A673 (cell line): ENCODE measurements at regions not wholly inside any gene's neighbourhood (a gene's known extent, or its start where the extent isn't known, plus 50 kb on each side); places are given as distances from the start of the nearest gene placed in this dataset.

Experiments
- BruUV-seq: library from RNA; stranded (reverse); fragments of 400-500 nt; replicated peaks from 2 replicates; lab custom pipeline; 2021; lab: Mats Ljungman, UMichigan
- CTCF ChIA-PET: fragments of 300-600 bp; sonication (Branson Sonifier 250); formaldehyde crosslinking; loops from one replicate; lab custom pipeline; 2022; ENCODE audit warnings: antibody characterized with exemption; lab: Charles Lee
- POLR2A ChIA-PET: fragments of 300-600 bp; sonication (Branson Sonifier 250); formaldehyde crosslinking; loops from one replicate; lab custom pipeline; 2022; ENCODE audit warnings: antibody characterized with exemption; ENCODE audit not compliant: low non-redundant PET; lab: Charles Lee
- DNase-seq: peaks from one replicate; pipeline ENCODE4 v3.0.0-alpha.2; 2015; ENCODE audit warnings: low spot score
- H3K27ac ChIP-seq: fragments of 200-600 bp; sonication (generic); 2 replicates; pipeline ENCODE4 v1.5.1; 2016; ENCODE audit warnings: mixed run types, low read depth, mild to moderate bottlenecking, mixed read lengths, antibody characterized with exemption, low read length; ENCODE audit not compliant: poor library complexity, severe bottlenecking
- H3K27me3 ChIP-seq: fragments of 200-600 bp; sonication (generic); replicated peaks from 2 replicates; pipeline ENCODE4 v1.6.1; 2017; ENCODE audit warnings: mixed run types, low read depth, mild to moderate bottlenecking, mixed read lengths, antibody characterized with exemption, low read length; ENCODE audit not compliant: insufficient read depth, poor library complexity
- H3K36me3 ChIP-seq: fragments of 200-600 bp; sonication (generic); 2 replicates; pipeline ENCODE4 v1.6.1; 2016; ENCODE audit warnings: mixed run types, mild to moderate bottlenecking, mixed read lengths, antibody characterized with exemption, low read length; ENCODE audit not compliant: insufficient read depth, poor library complexity, severe bottlenecking
- H3K4me1 ChIP-seq: fragments of 200-600 bp; sonication (generic); 2 replicates; pipeline ENCODE4 v1.6.1; 2017; ENCODE audit warnings: mixed run types, mild to moderate bottlenecking, mixed read lengths, antibody characterized with exemption, low read length; ENCODE audit not compliant: insufficient read depth, poor library complexity, severe bottlenecking
- H3K4me3 ChIP-seq: fragments of 200-600 bp; sonication (generic); 2 replicates; pipeline ENCODE4 v1.5.1; 2016; ENCODE audit warnings: low read depth, mixed run types, mild to moderate bottlenecking, mixed read lengths, low read length; ENCODE audit not compliant: poor library complexity, severe bottlenecking
- H3K9me3 ChIP-seq: fragments of 200-600 bp; sonication (generic); 2 replicates; pipeline ENCODE4 v1.6.1; 2016; ENCODE audit warnings: mixed run types, low read depth, mild to moderate bottlenecking, mixed read lengths, antibody characterized with exemption, low read length; ENCODE audit not compliant: poor library complexity, severe bottlenecking
- CTCF ChIP-seq: fragments of 300-800, 200-600 bp; sonication (generic); conservative IDR thresholded peaks from 2 replicates; pipeline ENCODE4 v1.5.1; 2017; ENCODE audit warnings: low read depth, mild to moderate bottlenecking, antibody characterized with exemption, low read length, moderate library complexity, mixed read lengths
- EZH2 ChIP-seq: fragments of 200-600 bp; sonication (generic); IDR thresholded peaks from 2 replicates; pipeline ENCODE4 v1.6.1; 2017; ENCODE audit warnings: borderline replicate concordance, low read depth, mild to moderate bottlenecking, mixed read lengths, antibody characterized with exemption, low read length; ENCODE audit not compliant: poor library complexity, severe bottlenecking
- intact Hi-C: fragments of 100-400 bp; cut with micrococcal nuclease; formaldehyde crosslinking; loops from one replicate; pipeline ENCODE4 v1.10.0; 2022; ENCODE audit not compliant: unreplicated experiment

- CTCF ChIA-PET = no interaction called here
- H3K9me3 ChIP-seq = no peaks in the 10 kb centered on the region
- no peak overlapping the region for H3K27ac ChIP-seq
- no peak for DNase-seq
- H3K4me3 ChIP-seq = no peak overlapping the region
- POLR2A ChIA-PET = no interaction called here
- H3K36me3 ChIP-seq = no peaks in the 10 kb centered on the region
- no peaks in the 10 kb centered on the region for H3K4me1 ChIP-seq
- intact Hi-C loops = no loop called here
- peaks cover 6% of the 10 kb centered on the region for H3K27me3 ChIP-seq
- no peak for TF ChIP-seq EZH2
- TF ChIP-seq CTCF = no peak
- no TSS peak for BruUV-seq
Measured at GRCh38 chr18:40356168-40356567, 1598.9 kb upstream of the PIK3C3 start.

GRCh38 chr18:40355726-40356125 lies 1599.3 kb upstream of the PIK3C3 start:
- no peak for DNase-seq
- Histone ChIP-seq H3K9me3 (no peaks in the 10 kb centered on the region), H3K27me3 (peaks cover 6% of the 10 kb centered on the region), H3K4me1 (no peaks in the 10 kb centered on the region), H3K36me3 (no peaks in the 10 kb centered on the region), H3K4me3 (no peak overlapping the region), H3K27ac (no peak overlapping the region)
- intact Hi-C loops = no loop called here
- no peak for TF ChIP-seq EZH2
- TF ChIP-seq CTCF = no peak
- no TSS peak for BruUV-seq
- ChIA-PET CTCF (no interaction called here), POLR2A (no interaction called here)

DNA sequence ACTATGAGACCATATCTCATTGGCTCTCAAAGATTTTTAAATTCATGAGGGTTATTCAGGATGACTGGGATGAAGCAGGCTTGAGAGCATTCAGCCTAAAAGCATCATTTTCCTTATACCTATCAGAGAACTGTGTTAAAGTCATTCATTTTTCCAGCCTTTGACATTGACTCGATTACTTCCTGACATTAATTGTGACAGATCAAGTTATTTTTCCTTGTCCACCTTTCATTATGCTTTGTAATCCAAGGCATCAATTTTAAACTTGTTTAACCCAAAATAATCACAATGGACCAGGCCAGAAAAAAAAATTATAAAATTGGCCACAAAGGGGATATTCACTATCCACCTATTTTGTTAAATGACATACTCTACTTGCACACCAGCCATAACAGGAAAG lies 1606.8 kb upstream of the PIK3C3 start:
- CTCF ChIA-PET = no interaction called here
- POLR2A ChIA-PET = no interaction called here
- no TSS peak for BruUV-seq
- Histone ChIP-seq H3K4me1 (no peaks in the 10 kb centered on the region), H3K27ac (no peak overlapping the region), H3K4me3 (no peak overlapping the region), H3K27me3 (no peaks in the 10 kb centered on the region), H3K36me3 (no peaks in the 10 kb centered on the region), H3K9me3 (no peaks in the 10 kb centered on the region)
- no peak for DNase-seq
- TF ChIP-seq EZH2 (no peak), CTCF (no peak)
- intact Hi-C loops = no loop called here
